ENCODE measurements at regions not wholly inside any gene's neighbourhood (a gene's known extent, or its start where the extent isn't known, plus 50 kb on each side); places are given as distances from the start of the nearest gene placed in this dataset.

DNA sequence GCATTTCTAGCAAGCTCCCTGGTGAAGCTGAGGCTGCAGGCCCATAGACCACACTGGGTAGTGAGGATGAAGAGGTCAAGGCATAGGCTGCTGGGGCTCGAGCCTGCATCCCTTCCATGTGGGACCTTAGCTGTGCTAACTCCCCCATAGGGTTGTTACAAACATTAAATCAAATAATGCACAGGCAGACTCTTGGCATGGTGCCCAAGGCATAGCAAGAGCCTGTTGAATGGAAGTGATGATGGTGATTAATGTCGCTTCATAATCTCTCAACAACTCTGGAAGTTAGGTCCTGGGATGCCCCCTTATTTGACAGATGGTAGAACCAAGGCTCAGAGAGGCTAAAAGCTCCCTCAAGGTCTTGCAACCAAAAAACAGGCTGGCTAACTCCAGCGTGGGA is 283.9 kb upstream of the EEF2KMT start:
- DNase-seq: no peak

- DNase-seq: no peak
Observed at GRCh38 chr16:5379954-5380353, 282.4 kb upstream of the EEF2KMT start.

DNA sequence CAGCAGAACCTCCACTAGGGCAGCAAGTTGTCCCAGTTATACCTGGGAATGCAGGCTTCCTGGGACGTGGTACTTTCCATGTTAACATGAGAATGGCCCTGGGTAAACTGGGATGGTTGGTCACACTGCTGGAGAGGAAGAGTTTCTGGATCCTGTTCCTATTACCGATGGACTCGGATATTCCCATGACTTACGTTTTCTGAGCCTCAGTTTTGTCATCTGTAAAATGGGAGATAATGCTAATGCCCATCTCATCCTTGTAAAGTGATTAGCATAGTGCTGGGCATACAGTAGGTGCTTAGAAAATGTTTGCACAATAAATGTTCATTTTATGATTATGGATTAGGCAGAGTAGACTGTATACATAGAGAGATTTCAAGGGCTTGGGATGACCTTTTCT is 280.9 kb upstream of the EEF2KMT start:
- DNase-seq: no peak

- DNase-seq: no peak
Observed at GRCh38 chr16:5377280-5377898, 279.8 kb upstream of the EEF2KMT start.

- no peak for DNase-seq
Observed at GRCh38 chr16:5374184-5374583, 276.6 kb upstream of the EEF2KMT start.

DNA sequence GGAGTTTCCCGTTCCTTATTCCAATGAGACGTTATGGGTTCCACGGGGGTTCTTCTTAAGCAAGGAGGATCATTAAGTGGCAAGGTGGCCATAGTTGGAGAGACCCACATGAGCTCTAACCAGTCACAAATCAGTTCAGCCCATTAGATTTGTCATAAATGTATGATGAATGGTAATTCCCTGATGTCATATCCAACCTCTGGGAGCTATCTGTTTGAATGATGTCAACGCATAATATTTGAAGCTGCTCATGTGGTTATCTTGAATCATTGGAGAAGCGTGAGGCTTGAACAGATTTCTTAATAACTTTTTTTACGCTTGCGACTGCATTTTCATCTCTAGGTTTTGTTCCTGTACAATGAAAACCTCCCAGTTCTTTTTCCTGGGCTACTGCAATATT is 270.4 kb upstream of the EEF2KMT start:
- DNase-seq: no peak

- DNase-seq: no peak
Observed at GRCh38 chr16:5366126-5366525, 268.5 kb upstream of the EEF2KMT start.

- no peak for DNase-seq
Observed at GRCh38 chr16:5364186-5364585, 266.6 kb upstream of the EEF2KMT start.

DNA sequence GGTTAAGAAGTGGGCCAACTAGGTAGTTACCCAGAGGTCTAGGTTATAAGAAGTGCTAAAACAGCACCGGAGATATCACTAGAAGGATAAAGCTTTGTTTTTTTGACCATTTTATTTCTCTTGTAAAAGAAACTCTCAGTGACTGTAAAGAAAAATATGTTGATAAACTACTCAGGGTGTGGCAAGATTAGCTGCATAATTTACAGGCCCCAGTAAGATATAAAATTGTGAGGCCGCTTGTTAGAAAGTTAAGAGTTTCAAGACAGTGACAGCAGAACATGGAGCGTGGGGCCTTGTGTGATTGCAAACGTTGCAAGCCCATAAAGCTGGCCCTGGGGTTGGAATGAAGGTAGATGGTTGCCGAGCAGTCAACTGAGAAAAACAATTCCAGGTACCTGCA is 263.7 kb upstream of the EEF2KMT start:
- DNase-seq: no peak

GRCh38 chr16:5354645-5355044 is 257.1 kb upstream of the EEF2KMT start:
- DNase-seq: no peak

- no peak for DNase-seq
Observed at GRCh38 chr16:5349670-5350517, 252.3 kb upstream of the EEF2KMT start.

GRCh38 chr16:5349101-5349500 is 251.5 kb upstream of the EEF2KMT start:
- no peak for DNase-seq

GRCh38 chr16:5347561-5347960 is 250.0 kb upstream of the EEF2KMT start:
- no peak for DNase-seq

DNA sequence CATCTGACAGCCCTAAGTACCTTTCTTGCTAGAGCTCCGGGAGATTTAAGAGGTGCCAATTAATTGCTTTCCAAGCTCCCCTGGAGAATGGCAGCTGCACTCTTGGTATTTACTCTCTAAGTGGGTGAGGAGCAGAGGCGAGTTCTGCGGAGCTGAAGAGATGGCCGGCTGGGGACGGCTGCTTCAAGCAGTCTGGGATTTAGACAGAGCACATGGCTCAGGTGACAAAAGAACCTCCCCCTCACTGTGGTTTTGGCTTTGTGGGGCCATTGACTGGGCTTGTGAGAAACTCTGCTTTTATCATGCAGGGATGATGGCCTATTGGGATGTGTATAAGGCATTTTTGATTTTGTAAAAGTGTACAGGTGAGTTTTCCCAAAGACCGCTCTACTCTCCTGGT is 239.3 kb upstream of the EEF2KMT start:
- no peak for DNase-seq

DNA sequence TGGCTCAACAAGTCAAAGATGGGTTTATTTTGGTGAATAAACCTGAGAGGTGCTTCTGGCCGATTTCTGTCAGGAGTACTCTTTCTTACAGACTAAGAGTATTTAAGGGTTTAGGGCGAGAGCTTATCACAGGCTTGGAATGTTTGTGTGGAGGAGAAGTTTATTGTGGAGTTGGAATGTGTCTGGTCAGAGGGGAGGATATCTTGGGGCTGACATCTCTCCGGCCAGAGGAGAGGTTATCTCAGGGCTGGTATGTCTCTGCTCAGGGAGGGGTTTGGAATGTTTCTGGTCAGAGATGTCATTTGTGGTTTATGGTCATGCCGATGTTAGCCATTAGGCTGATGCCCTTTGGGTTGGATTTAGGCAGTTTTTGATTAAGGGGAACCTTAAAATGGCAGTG is 236.4 kb upstream of the EEF2KMT start:
- no peak for DNase-seq

- DNase-seq: no peak
Observed at GRCh38 chr16:5333126-5333525, 235.5 kb upstream of the EEF2KMT start.

DNA sequence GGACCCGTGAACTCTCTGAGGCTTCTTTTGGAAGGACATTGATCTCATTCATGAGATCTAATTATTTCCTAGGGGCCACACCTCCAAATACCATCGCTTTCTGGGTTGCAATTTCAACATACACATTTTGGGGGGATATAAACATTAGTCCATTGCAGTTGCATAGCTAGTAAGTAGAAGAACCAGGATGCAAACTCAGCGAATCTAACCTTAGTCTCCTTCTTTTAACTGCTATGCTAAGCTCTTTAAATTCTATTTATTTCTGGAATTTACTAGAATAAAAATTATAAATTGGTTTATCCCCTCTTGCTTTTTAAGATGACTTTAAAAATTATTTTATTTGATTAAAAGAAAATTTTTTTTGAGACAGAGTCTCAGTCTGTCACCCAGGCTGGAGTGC is 232.5 kb upstream of the EEF2KMT start:
- DNase-seq: no peak

DNA sequence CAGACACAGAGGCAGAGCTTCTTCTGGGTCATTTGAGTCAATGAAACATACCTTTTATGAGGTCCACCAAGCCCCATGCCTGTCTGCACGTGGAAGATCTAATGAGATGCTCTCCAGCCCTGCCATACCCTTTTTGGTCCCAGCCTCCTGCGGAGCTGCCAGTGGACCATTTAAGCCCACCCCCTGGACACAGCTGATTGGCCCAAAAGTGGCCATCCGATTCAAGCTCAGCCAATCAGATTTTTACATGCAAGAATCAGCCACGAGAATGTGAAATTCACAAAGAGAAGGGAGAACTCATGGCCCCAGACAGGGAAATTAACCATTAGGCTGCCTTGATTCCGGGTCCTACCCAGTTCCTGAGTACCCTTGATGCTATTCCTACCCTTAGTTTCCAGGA is 231.0 kb upstream of the EEF2KMT start:
- no peak for DNase-seq

DNA sequence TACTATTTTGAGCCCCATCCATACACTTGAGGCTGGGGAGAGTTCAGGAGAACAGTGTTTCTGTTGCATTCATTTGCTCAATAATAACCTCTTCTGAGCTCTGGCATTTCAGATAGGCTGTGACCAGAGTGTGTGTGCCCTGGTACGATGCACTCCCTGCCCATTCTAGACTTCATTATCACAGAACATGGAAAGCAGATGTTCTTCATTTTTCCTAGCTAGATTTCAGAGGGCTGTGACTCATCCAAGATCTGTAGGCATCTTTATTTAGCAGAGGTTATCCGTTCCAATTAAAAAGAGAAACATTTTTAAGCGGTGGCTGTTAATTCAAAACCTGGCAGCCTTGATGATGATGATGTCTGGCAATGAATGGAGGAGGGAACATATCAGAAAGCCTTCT is 228.8 kb upstream of the EEF2KMT start:
- no peak for DNase-seq

- no peak for DNase-seq
Observed at GRCh38 chr16:5325932-5326331, 228.3 kb upstream of the EEF2KMT start.

GRCh38 chr16:5323284-5324141 is 225.9 kb upstream of the EEF2KMT start:
- no peak for DNase-seq

DNA sequence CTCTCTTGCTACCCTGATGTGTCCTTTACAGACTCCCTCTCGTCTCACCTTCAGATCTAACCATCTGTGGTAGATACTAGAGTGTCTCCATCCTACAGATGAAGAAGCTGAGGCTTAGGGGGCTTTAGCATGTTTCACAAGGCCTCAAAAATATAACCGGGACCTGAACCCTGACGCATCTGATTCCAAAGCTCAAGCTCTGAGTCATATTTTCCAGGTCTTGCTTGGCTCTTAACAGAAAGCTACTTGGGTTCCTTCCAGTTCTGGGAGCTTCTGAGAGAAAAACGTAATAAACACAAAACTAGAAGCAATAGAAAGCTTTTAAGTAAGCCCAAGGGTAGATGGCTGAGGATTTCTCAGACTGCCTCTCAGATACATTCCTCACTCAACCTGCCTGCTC is 224.3 kb upstream of the EEF2KMT start:
- no peak for DNase-seq

- DNase-seq: no peak
Observed at GRCh38 chr16:5319799-5320198, 222.2 kb upstream of the EEF2KMT start.

- DNase-seq: no peak
Observed at GRCh38 chr16:5315914-5316313, 218.3 kb upstream of the EEF2KMT start.

Data from stimulated activated CD4-positive, alpha-beta T cell treated with anti-CD3 and anti-CD28 coated beads, Interleukin-4, amount 100 ng/mL, for 24 hours (primary cell).